Common myeloid progenitor, CD34-positive (primary cell): ENCODE measurements at regions not wholly inside any gene's neighbourhood (a gene's known extent, or its start where the extent isn't known, plus 50 kb on each side); places are given as distances from the start of the nearest gene placed in this dataset.

Experiments
- CTCF ChIA-PET: fragments of 350-600 bp; sonication (Branson Sonifier 250); formaldehyde crosslinking; loops from one replicate; lab custom pipeline; 2021; ENCODE audit warnings: antibody characterized with exemption; lab: Charles Lee
- POLR2A ChIA-PET: fragments of 350-600 bp; sonication (Branson Sonifier 250); formaldehyde crosslinking; loops from one replicate; lab custom pipeline; 2021; ENCODE audit warnings: antibody characterized with exemption; lab: Charles Lee
- DNase-seq, 3 donors: peaks; one replicate each; pipeline versions ENCODE4 v3.0.0 to v3.0.0-alpha.2; 2013
- H3K27ac ChIP-seq, 2 experiments: 1 replicate in 1 of 2; 2 replicates in 1 of 2; pipeline ENCODE4 v1.7.0; 2013; ENCODE audit warnings: inconsistent platforms in 2 of 2, low read length in 2 of 2, mild to moderate bottlenecking in 2 of 2, low read depth in 1 of 2, moderate library complexity in 1 of 2; ENCODE audit not compliant: severe bottlenecking in 2 of 2, insufficient read depth in 1 of 2, poor library complexity in 1 of 2
- H3K27me3 ChIP-seq, 5 experiments: replicated peaks in 2 of 5; 1 replicate in 3 of 5; 2 replicates in 2 of 5; pipeline versions ENCODE4 v1.6.1 to v1.7.0; 2013; ENCODE audit warnings: low read length in 4 of 5, mild to moderate bottlenecking in 2 of 5, moderate library complexity in 2 of 5, inconsistent platforms in 1 of 5; ENCODE audit not compliant: insufficient read depth in 5 of 5, control insufficient read depth in 4 of 5
- H3K36me3 ChIP-seq, 4 experiments: 1 replicate in 2 of 4; 2 replicates in 2 of 4; pipeline versions ENCODE4 v1.6.1 to v1.7.0; 2013; ENCODE audit warnings: low read length in 3 of 4, control low read depth in 1 of 4, mild to moderate bottlenecking in 1 of 4; ENCODE audit not compliant: control insufficient read depth in 4 of 4, insufficient read depth in 4 of 4
- H3K4me1 ChIP-seq, 4 experiments: 1 replicate in 3 of 4; 2 replicates in 1 of 4; pipeline versions ENCODE4 v1.6.1 to v1.7.1; 2013; ENCODE audit warnings: low read length in 3 of 4, mild to moderate bottlenecking in 3 of 4, control low read depth in 1 of 4, inconsistent platforms in 1 of 4, moderate library complexity in 1 of 4; ENCODE audit not compliant: control insufficient read depth in 4 of 4, insufficient read depth in 4 of 4; ENCODE audit errors: control extremely low read depth in 1 of 4
- H3K4me3 ChIP-seq, 7 experiments: 1 replicate in 4 of 7; 2 replicates in 3 of 7; pipeline versions ENCODE4 v1.5.1 to v1.7.0; 2013; ENCODE audit warnings: mild to moderate bottlenecking in 7 of 7, low read length in 6 of 7, moderate library complexity in 6 of 7, inconsistent platforms in 2 of 7, low read depth in 2 of 7, control low read depth in 1 of 7; ENCODE audit not compliant: insufficient read depth in 4 of 7, control insufficient read depth in 1 of 7; ENCODE audit errors: extremely low read depth in 1 of 7
- H3K9me3 ChIP-seq, 5 experiments: 1 replicate in 4 of 5; 2 replicates in 1 of 5; pipeline versions ENCODE4 v1.6.1 to v1.7.1; 2013; ENCODE audit warnings: low read length in 4 of 5, mild to moderate bottlenecking in 2 of 5, inconsistent platforms in 1 of 5, low read depth in 1 of 5, moderate library complexity in 1 of 5; ENCODE audit not compliant: control insufficient read depth in 4 of 5, insufficient read depth in 2 of 5; ENCODE audit errors: control extremely low read depth in 1 of 5
- WGBS: methylation state at CpG from one replicate; pipeline ENCODE4 v1.1.5; 2013; ENCODE audit not compliant: insufficient coverage; 5-methylcytosine and 5-hydroxymethylcytosine counted together

- DNase-seq, result no peak
- H3K27me3 ChIP-seq, result no peaks in the 10 kb centered on the region
- no peak overlapping the region for H3K27ac ChIP-seq
- ChIA-PET POLR2A (no interaction called here), CTCF (interaction anchor here (1.5 kb wide), 1 partner anchor 83 kb away, joined by 3 read pairs; no protein-coding TSS in a partner anchor)
- no peaks in the 10 kb centered on the region for H3K4me1 ChIP-seq
- H3K36me3 ChIP-seq, result no peaks in the 10 kb centered on the region
- H3K9me3 ChIP-seq, result no peaks in the 10 kb centered on the region
- 100% methylated on average over 1 of the region's 4 CpGs for WGBS
- no peak overlapping the region for H3K4me3 ChIP-seq
Observed at GRCh38 chr1:182192966-182193365, 131.5 kb upstream of the ZNF648 start.

- CTCF ChIA-PET, result no interaction called here
- DNase-seq, result no peak
- H3K27ac ChIP-seq, result no peak overlapping the region
- no peaks in the 10 kb centered on the region for H3K9me3 ChIP-seq
- no peak overlapping the region for H3K4me3 ChIP-seq
- H3K4me1 ChIP-seq, result no peaks in the 10 kb centered on the region
- WGBS, result 93% methylated on average over 3 of the region's 3 CpGs
- H3K36me3 ChIP-seq, result no peaks in the 10 kb centered on the region
- POLR2A ChIA-PET, result no interaction called here
- H3K27me3 ChIP-seq, result no peaks in the 10 kb centered on the region
Observed at GRCh38 chr1:182192215-182192614, 130.7 kb upstream of the ZNF648 start.

GRCh38 chr1:182191381-182192115 is 130.0 kb upstream of the ZNF648 start:
- CTCF ChIA-PET, result no interaction called here
- Histone ChIP-seq H3K9me3 (no peaks in the 10 kb centered on the region), H3K27me3 (no peaks in the 10 kb centered on the region), H3K4me3 (no peak overlapping the region), H3K27ac (no peak overlapping the region), H3K4me1 (no peaks in the 10 kb centered on the region), H3K36me3 (no peaks in the 10 kb centered on the region)
- WGBS, result 100% methylated on average over 1 of the region's 2 CpGs
- POLR2A ChIA-PET, result no interaction called here
- no peak for DNase-seq

- DNase-seq, result no peak
- Histone ChIP-seq H3K27me3 (no peaks in the 10 kb centered on the region), H3K27ac (no peak overlapping the region), H3K36me3 (no peaks in the 10 kb centered on the region), H3K9me3 (no peaks in the 10 kb centered on the region), H3K4me1 (no peaks in the 10 kb centered on the region), H3K4me3 (no peak overlapping the region)
- POLR2A ChIA-PET, result no interaction called here
- WGBS, result no CpG with 5 or more reads among the region's 3 CpGs
- CTCF ChIA-PET, result interaction anchor here (1.0 kb wide), 1 partner anchor 12 kb away, joined by 3 read pairs; no protein-coding TSS in a partner anchor
Observed at GRCh38 chr1:182189535-182190066, 128.1 kb upstream of the ZNF648 start.

- no peaks in the 10 kb centered on the region for H3K9me3 ChIP-seq
- no peaks in the 10 kb centered on the region for H3K4me1 ChIP-seq
- H3K36me3 ChIP-seq, result no peaks in the 10 kb centered on the region
- no peak overlapping the region for H3K27ac ChIP-seq
- H3K4me3 ChIP-seq, result no peak overlapping the region
- no peaks in the 10 kb centered on the region for H3K27me3 ChIP-seq
- CTCF ChIA-PET, result no interaction called here
- POLR2A ChIA-PET, result no interaction called here
- 100% methylated on average over 1 of the region's 3 CpGs for WGBS
- no peak for DNase-seq
Observed at GRCh38 chr1:182186757-182187146, 125.2 kb upstream of the ZNF648 start.

- WGBS, result no CpG with 5 or more reads among the region's 2 CpGs
- Histone ChIP-seq H3K27me3 (no peaks in the 10 kb centered on the region), H3K27ac (no peak overlapping the region), H3K36me3 (no peaks in the 10 kb centered on the region), H3K4me3 (no peak overlapping the region), H3K4me1 (no peaks in the 10 kb centered on the region), H3K9me3 (no peaks in the 10 kb centered on the region)
- ChIA-PET POLR2A (no interaction called here), CTCF (no interaction called here)
- no peak for DNase-seq
Observed at GRCh38 chr1:182185842-182186756, 124.6 kb upstream of the ZNF648 start.

- no peaks in the 10 kb centered on the region for H3K36me3 ChIP-seq
- no peak overlapping the region for H3K4me3 ChIP-seq
- H3K9me3 ChIP-seq, result no peaks in the 10 kb centered on the region
- 100% methylated on average over 1 of the region's 2 CpGs for WGBS
- DNase-seq, result no peak
- H3K4me1 ChIP-seq, result no peaks in the 10 kb centered on the region
- no peaks in the 10 kb centered on the region for H3K27me3 ChIP-seq
- POLR2A ChIA-PET, result no interaction called here
- H3K27ac ChIP-seq, result no peak overlapping the region
- CTCF ChIA-PET, result no interaction called here
Observed at GRCh38 chr1:182185136-182185535, 123.6 kb upstream of the ZNF648 start.
